A673 (cell line): ENCODE measurements at regions not wholly inside any gene's neighbourhood (a gene's known extent, or its start where the extent isn't known, plus 50 kb on each side); places are given as distances from the start of the nearest gene placed in this dataset.

Experiments
- BruUV-seq: library from RNA; stranded (reverse); fragments of 400-500 nt; replicated peaks from 2 replicates; lab custom pipeline; 2021; lab: Mats Ljungman, UMichigan
- CTCF ChIA-PET: fragments of 300-600 bp; sonication (Branson Sonifier 250); formaldehyde crosslinking; loops from one replicate; lab custom pipeline; 2022; ENCODE audit warnings: antibody characterized with exemption; lab: Charles Lee
- POLR2A ChIA-PET: fragments of 300-600 bp; sonication (Branson Sonifier 250); formaldehyde crosslinking; loops from one replicate; lab custom pipeline; 2022; ENCODE audit warnings: antibody characterized with exemption; ENCODE audit not compliant: low non-redundant PET; lab: Charles Lee
- DNase-seq: peaks from one replicate; pipeline ENCODE4 v3.0.0-alpha.2; 2015; ENCODE audit warnings: low spot score
- H3K27ac ChIP-seq: fragments of 200-600 bp; sonication (generic); 2 replicates; pipeline ENCODE4 v1.5.1; 2016; ENCODE audit warnings: mixed run types, low read depth, mild to moderate bottlenecking, mixed read lengths, antibody characterized with exemption, low read length; ENCODE audit not compliant: poor library complexity, severe bottlenecking
- H3K27me3 ChIP-seq: fragments of 200-600 bp; sonication (generic); replicated peaks from 2 replicates; pipeline ENCODE4 v1.6.1; 2017; ENCODE audit warnings: mixed run types, low read depth, mild to moderate bottlenecking, mixed read lengths, antibody characterized with exemption, low read length; ENCODE audit not compliant: insufficient read depth, poor library complexity
- H3K36me3 ChIP-seq: fragments of 200-600 bp; sonication (generic); 2 replicates; pipeline ENCODE4 v1.6.1; 2016; ENCODE audit warnings: mixed run types, mild to moderate bottlenecking, mixed read lengths, antibody characterized with exemption, low read length; ENCODE audit not compliant: insufficient read depth, poor library complexity, severe bottlenecking
- H3K4me1 ChIP-seq: fragments of 200-600 bp; sonication (generic); 2 replicates; pipeline ENCODE4 v1.6.1; 2017; ENCODE audit warnings: mixed run types, mild to moderate bottlenecking, mixed read lengths, antibody characterized with exemption, low read length; ENCODE audit not compliant: insufficient read depth, poor library complexity, severe bottlenecking
- H3K4me3 ChIP-seq: fragments of 200-600 bp; sonication (generic); 2 replicates; pipeline ENCODE4 v1.5.1; 2016; ENCODE audit warnings: low read depth, mixed run types, mild to moderate bottlenecking, mixed read lengths, low read length; ENCODE audit not compliant: poor library complexity, severe bottlenecking
- H3K9me3 ChIP-seq: fragments of 200-600 bp; sonication (generic); 2 replicates; pipeline ENCODE4 v1.6.1; 2016; ENCODE audit warnings: mixed run types, low read depth, mild to moderate bottlenecking, mixed read lengths, antibody characterized with exemption, low read length; ENCODE audit not compliant: poor library complexity, severe bottlenecking
- EZH2 ChIP-seq: fragments of 200-600 bp; sonication (generic); IDR thresholded peaks from 2 replicates; pipeline ENCODE4 v1.6.1; 2017; ENCODE audit warnings: borderline replicate concordance, low read depth, mild to moderate bottlenecking, mixed read lengths, antibody characterized with exemption, low read length; ENCODE audit not compliant: poor library complexity, severe bottlenecking
- intact Hi-C: fragments of 100-400 bp; cut with micrococcal nuclease; formaldehyde crosslinking; loops from one replicate; pipeline ENCODE4 v1.10.0; 2022; ENCODE audit not compliant: unreplicated experiment
- TF ChIP-seq, protein P1 (sequence below): fragments of 300-800, 200-600 bp; sonication (generic); conservative IDR thresholded peaks from 2 replicates; pipeline ENCODE4 v1.5.1; 2017; ENCODE audit warnings: low read depth, mild to moderate bottlenecking, antibody characterized with exemption, low read length, moderate library complexity, mixed read lengths

DNA sequence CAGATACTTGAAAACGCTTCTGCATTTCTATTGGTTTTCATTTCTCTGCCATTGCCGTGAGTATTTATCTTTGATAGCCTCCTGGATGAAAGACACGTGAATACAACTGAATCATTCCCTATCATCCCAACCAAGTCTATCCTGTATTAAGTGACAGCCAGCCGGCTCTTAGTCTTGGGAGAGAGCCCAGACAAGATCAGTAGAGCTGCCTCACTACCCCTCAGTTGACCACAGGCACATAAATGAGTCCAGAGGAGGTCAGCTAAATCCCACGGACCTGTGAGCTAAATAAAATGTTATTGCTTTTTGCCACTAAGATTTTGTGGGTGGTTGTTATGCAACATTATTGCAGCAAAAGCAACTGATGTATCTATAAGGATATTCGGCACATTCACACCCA lies 639.0 kb upstream of the ACO1 start:
- H3K4me1 ChIP-seq, result no peaks in the 10 kb centered on the region
- ChIA-PET POLR2A (no interaction called here), CTCF (no interaction called here)
- no TSS peak for BruUV-seq
- no peaks in the 10 kb centered on the region for H3K27me3 ChIP-seq
- TF ChIP-seq, protein P1, sequence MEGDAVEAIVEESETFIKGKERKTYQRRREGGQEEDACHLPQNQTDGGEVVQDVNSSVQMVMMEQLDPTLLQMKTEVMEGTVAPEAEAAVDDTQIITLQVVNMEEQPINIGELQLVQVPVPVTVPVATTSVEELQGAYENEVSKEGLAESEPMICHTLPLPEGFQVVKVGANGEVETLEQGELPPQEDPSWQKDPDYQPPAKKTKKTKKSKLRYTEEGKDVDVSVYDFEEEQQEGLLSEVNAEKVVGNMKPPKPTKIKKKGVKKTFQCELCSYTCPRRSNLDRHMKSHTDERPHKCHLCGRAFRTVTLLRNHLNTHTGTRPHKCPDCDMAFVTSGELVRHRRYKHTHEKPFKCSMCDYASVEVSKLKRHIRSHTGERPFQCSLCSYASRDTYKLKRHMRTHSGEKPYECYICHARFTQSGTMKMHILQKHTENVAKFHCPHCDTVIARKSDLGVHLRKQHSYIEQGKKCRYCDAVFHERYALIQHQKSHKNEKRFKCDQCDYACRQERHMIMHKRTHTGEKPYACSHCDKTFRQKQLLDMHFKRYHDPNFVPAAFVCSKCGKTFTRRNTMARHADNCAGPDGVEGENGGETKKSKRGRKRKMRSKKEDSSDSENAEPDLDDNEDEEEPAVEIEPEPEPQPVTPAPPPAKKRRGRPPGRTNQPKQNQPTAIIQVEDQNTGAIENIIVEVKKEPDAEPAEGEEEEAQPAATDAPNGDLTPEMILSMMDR, result no peak
- no peak for TF ChIP-seq EZH2
- no peak overlapping the region for H3K4me3 ChIP-seq
- DNase-seq, result no peak
- H3K9me3 ChIP-seq, result no peaks in the 10 kb centered on the region
- H3K27ac ChIP-seq, result no peak overlapping the region
- no peaks in the 10 kb centered on the region for H3K36me3 ChIP-seq
- intact Hi-C loops, result no loop called here

DNA sequence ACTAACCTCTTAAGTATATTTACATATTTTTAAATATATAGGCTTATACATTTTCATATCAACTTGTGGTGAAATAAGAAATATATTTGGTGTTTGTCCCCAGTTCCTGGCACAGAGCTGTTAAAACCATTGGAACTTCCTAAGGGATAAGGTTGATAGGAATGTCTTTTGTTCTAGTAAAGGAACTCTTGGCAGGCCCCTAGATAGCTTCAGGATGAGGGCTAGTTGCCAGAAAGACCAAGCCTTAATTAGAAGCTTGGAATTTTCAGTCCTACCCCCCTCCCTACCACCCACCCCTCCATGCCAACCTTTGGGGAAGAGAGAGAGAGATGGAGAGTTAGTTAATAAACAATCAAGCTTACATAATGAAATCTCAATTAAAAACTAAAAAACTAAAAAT lies 638.6 kb upstream of the ACO1 start:
- CTCF ChIA-PET, result no interaction called here
- no peak for TF ChIP-seq EZH2
- TF ChIP-seq, protein P1, result no peak
- intact Hi-C loops, result no loop called here

DNA sequence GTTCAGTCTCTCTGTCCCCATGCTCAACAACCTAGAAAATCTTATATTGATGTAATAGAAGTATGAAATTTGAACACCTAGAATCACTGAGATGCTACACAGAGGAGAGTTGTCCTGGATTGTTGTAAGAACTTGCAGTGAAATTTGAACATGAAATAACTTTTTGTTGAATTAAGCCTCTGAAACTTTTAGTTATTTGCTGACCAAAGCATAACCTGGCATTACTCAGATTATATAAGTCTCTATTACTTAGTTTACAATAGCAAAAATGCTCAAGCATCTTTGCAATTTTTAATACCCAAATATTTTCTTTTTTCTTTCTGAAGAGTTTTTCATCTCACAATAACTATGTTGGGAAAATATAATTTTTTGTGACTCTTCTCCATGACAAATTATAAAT lies 630.7 kb upstream of the ACO1 start:
- H3K9me3 ChIP-seq, result no peaks in the 10 kb centered on the region
- no peaks in the 10 kb centered on the region for H3K27me3 ChIP-seq
- H3K4me3 ChIP-seq, result no peak overlapping the region
- no TSS peak for BruUV-seq
- CTCF ChIA-PET, result no interaction called here
- DNase-seq, result no peak
- POLR2A ChIA-PET, result no interaction called here
- intact Hi-C loops, result no loop called here
- H3K36me3 ChIP-seq, result no peaks in the 10 kb centered on the region
- no peak for TF ChIP-seq EZH2
- TF ChIP-seq, protein P1, result no peak
- no peaks in the 10 kb centered on the region for H3K4me1 ChIP-seq
- H3K27ac ChIP-seq, result no peak overlapping the region

More for the DNA sequence above, 638.6 kb upstream of the ACO1 start:
- H3K4me1 ChIP-seq, result no peaks in the 10 kb centered on the region
- no peak overlapping the region for H3K4me3 ChIP-seq
- H3K27ac ChIP-seq, result no peak overlapping the region
- BruUV-seq, result no TSS peak
- H3K9me3 ChIP-seq, result no peaks in the 10 kb centered on the region
- H3K27me3 ChIP-seq, result no peaks in the 10 kb centered on the region
- DNase-seq, result no peak
- POLR2A ChIA-PET, result no interaction called here
- H3K36me3 ChIP-seq, result no peaks in the 10 kb centered on the region
